ENCODE measurements at regions not wholly inside any gene's neighbourhood (a gene's known extent, or its start where the extent isn't known, plus 50 kb on each side); places are given as distances from the start of the nearest gene placed in this dataset.
"Not testable (repeated sequence)": the region's sequence is repeated elsewhere in the genome, so short reads cannot be mapped to it uniquely, and the experiment has no call there.

DNA sequence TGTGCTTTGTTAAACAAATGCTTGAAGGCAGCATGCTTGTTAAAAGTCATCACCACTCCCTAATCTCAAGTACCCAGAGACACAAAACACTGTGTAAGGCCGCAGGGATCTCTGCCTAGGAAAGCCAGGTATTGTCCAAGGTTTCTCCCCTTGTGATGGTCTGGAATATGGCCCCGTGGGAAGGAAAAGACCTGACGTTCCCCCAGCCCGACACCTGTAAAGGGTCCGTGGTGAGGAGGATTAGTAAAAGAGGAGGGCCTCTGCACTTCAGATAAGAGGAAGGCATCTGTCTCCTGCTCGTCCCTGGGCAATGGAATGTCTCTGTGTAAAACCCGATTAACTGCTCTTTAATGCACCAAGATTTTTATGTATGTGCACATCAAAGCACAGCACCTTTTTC is 49.9 kb upstream of the ZNF527 start:
- TF ChIP-seq, protein P1, sequence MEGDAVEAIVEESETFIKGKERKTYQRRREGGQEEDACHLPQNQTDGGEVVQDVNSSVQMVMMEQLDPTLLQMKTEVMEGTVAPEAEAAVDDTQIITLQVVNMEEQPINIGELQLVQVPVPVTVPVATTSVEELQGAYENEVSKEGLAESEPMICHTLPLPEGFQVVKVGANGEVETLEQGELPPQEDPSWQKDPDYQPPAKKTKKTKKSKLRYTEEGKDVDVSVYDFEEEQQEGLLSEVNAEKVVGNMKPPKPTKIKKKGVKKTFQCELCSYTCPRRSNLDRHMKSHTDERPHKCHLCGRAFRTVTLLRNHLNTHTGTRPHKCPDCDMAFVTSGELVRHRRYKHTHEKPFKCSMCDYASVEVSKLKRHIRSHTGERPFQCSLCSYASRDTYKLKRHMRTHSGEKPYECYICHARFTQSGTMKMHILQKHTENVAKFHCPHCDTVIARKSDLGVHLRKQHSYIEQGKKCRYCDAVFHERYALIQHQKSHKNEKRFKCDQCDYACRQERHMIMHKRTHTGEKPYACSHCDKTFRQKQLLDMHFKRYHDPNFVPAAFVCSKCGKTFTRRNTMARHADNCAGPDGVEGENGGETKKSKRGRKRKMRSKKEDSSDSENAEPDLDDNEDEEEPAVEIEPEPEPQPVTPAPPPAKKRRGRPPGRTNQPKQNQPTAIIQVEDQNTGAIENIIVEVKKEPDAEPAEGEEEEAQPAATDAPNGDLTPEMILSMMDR (conservative IDR thresholded peaks at IDR 0.05 in 1 of 2, IDR thresholded peaks at IDR 0.05 in 1 of 2; ENCODE audit: extremely low read depth in 1 of 2, insufficient read depth in 1 of 2, low read depth in 1 of 2, low read length in 2 of 2) = not testable (repeated sequence)
- TF ChIP-seq EZH2 (IDR thresholded peaks at IDR 0.05; ENCODE audit: borderline replicate concordance, low read length) = not testable (repeated sequence)

Data from mammary epithelial cell (primary cell).